ENCODE measurements at regions not wholly inside any gene's neighbourhood (a gene's known extent, or its start where the extent isn't known, plus 50 kb on each side); places are given as distances from the start of the nearest gene placed in this dataset.

- Mint-ChIP-seq H3K27me3 (peaks cover 5% of the 10 kb centered on the region), H3K9me3 (no peaks in the 10 kb centered on the region), H3K4me1 (no peaks in the 10 kb centered on the region), H3K4me3 (no peak overlapping the region), H3K36me3 (ENCODE audit: low read depth) (no peaks in the 10 kb centered on the region), H3K27ac (no peak overlapping the region)
- no peak for ATAC-seq (replicated peaks)
These were observed 171.4 kb downstream of the SOX4 start for GRCh38 chr6:21764989-21765388.

- Mint-ChIP-seq H3K27me3 (peaks cover 5% of the 10 kb centered on the region), H3K27ac (no peak overlapping the region), H3K36me3 (ENCODE audit: low read depth) (no peaks in the 10 kb centered on the region), H3K4me1 (no peaks in the 10 kb centered on the region), H3K9me3 (no peaks in the 10 kb centered on the region), H3K4me3 (no peak overlapping the region)
- no peak for ATAC-seq (replicated peaks)
These were observed 174.5 kb downstream of the SOX4 start for GRCh38 chr6:21767891-21768648.

DNA sequence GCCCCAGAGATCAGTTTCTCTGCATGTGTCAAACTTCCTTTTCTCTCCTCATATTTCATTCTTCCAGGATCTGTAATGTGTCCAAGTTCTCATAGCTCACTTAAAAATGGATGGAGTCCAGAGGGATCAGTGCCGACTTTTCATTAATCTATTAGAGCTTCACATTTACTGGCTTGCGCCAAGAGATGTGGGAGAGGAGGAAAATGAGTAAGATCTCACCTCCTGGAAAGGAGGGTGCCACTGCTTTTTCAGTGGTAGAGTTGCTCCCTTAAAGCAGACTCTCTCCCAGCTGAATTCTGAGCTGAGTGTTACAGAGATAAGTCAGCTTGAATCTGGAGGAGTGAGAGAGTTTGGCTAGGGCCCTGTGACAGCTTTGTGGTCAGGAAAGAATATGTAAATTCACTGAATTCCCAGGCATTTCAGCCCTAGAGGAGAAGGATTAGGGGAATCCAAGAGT is 175.9 kb downstream of the SOX4 start:
- ATAC-seq (replicated peaks) = no peak
- Mint-ChIP-seq H3K9me3 (no peaks in the 10 kb centered on the region), H3K4me3 (no peak overlapping the region), H3K27me3 (peaks cover 7% of the 10 kb centered on the region), H3K4me1 (no peaks in the 10 kb centered on the region), H3K36me3 (ENCODE audit: low read depth) (no peaks in the 10 kb centered on the region), H3K27ac (no peak overlapping the region)

DNA sequence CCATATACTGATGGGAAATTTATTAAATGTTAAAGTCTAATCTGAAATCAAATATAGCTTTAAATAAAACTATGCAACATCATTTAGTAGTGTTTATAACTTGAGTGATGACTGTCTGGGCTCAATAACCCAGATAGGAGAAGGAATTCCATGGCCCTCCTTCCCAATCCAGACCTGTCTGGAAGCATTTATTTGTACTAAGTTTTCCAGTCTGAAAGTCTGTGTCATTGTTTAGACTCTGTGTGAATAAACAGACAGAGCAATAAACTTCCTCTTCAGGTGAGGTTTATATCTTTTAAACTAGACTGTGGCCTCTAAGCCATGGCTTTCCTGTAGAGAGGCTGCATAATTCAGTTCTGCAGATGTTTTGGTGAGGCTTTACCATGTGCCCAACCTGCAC is 176.4 kb downstream of the SOX4 start:
- Mint-ChIP-seq H3K27ac (no peak overlapping the region), H3K27me3 (peaks cover 9% of the 10 kb centered on the region), H3K36me3 (ENCODE audit: low read depth) (no peaks in the 10 kb centered on the region), H3K4me1 (no peaks in the 10 kb centered on the region), H3K4me3 (no peak overlapping the region), H3K9me3 (no peaks in the 10 kb centered on the region)
- ATAC-seq (replicated peaks) = no peak

DNA sequence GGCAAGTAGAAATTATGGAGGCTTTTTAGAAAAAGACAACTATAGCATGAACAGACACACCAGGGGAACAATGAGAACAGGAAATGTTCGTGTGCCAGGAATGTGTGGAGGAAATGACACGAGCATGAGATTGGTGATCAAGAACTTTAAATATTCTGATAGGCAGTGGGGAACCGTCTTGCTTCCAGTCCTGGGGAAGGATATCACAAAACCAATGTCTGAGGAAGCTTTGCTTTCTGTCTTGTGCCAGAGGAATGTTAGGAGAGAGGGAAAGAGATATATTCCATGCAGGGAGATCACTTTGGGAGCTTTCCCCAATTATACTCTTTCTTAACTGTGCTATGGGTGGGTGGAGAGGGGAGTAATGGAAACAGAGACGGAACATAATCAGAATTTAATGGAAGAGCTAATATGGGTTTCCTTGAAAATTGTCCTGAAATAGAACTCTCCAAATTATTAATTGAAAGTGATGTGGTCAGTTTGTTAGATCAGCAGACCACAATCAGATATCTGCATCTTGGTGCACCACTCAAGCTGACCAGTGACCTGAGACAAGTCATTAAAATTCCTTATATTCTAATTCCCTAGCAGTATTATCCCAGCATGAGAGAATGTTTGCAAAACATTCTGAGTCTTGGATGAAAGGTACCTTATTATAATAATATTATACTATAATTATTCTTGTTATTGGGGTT is 178.2 kb downstream of the SOX4 start:
- Mint-ChIP-seq H3K36me3 (ENCODE audit: low read depth) (no peaks in the 10 kb centered on the region), H3K4me1 (no peaks in the 10 kb centered on the region), H3K27me3 (peaks cover 9% of the 10 kb centered on the region), H3K4me3 (no peak overlapping the region), H3K27ac (no peak overlapping the region), H3K9me3 (no peaks in the 10 kb centered on the region)
- no peak for ATAC-seq (replicated peaks)

DNA sequence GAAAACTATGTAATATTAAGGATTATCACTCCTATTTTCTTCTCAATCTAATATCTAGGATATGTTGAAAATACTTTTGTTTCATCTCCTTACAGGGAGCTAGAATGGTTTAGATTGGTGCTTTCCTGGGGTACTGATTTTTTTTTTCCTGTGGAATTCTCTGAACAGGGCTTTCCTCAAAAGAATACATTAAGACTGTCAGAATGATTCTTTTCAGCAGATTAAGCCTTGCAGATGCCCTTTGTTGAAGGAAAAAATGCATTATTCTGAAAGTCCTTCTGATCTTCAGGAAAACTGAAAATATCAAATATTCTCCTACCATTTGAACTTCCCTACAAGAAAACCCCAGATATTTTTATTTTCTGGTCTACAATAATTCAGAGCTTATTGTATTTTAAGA is 178.9 kb downstream of the SOX4 start:
- no peak for ATAC-seq (replicated peaks)
- Mint-ChIP-seq H3K9me3 (no peaks in the 10 kb centered on the region), H3K36me3 (ENCODE audit: low read depth) (no peaks in the 10 kb centered on the region), H3K27ac (no peak overlapping the region), H3K27me3 (peaks cover 9% of the 10 kb centered on the region), H3K4me3 (no peak overlapping the region), H3K4me1 (no peaks in the 10 kb centered on the region)

GRCh38 chr6:21772884-21773575 is 179.5 kb downstream of the SOX4 start:
- Mint-ChIP-seq H3K4me3 (no peak overlapping the region), H3K27ac (no peak overlapping the region), H3K4me1 (no peaks in the 10 kb centered on the region), H3K36me3 (ENCODE audit: low read depth) (no peaks in the 10 kb centered on the region), H3K9me3 (no peaks in the 10 kb centered on the region), H3K27me3 (peaks cover 9% of the 10 kb centered on the region)
- no peak for ATAC-seq (replicated peaks)

DNA sequence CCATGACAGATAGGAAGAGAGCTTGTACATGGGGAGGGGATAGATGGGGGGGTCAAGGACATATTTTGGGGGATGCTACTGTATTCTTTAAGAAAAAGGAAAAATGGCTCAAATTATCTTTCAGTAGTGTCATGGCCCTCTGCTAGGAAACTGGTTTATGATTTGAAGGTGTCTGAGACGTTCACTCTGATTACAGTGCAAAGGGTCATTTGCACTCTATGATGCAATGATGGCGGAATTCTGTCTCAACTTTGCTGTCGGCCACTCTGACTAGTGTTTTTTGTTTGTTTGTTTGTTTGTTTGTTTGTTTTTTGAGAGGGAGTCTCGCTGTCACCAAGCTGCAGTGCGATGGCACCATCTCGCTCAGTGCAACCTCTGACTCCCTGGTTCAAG is 180.0 kb downstream of the SOX4 start:
- Mint-ChIP-seq H3K27me3 (peaks cover 9% of the 10 kb centered on the region), H3K36me3 (ENCODE audit: low read depth) (no peaks in the 10 kb centered on the region), H3K4me1 (no peaks in the 10 kb centered on the region), H3K4me3 (no peak overlapping the region), H3K27ac (no peak overlapping the region), H3K9me3 (no peaks in the 10 kb centered on the region)
- ATAC-seq (replicated peaks) = no peak

GRCh38 chr6:21777846-21778245 is 184.3 kb downstream of the SOX4 start:
- no peaks in the 10 kb centered on the region for H3K4me1 Mint-ChIP-seq
- H3K36me3 Mint-ChIP-seq (ENCODE audit: low read depth) = no peaks in the 10 kb centered on the region
- no peak for ATAC-seq (replicated peaks)
- no peak overlapping the region for H3K4me3 Mint-ChIP-seq
- H3K9me3 Mint-ChIP-seq = peaks cover 3% of the 10 kb centered on the region
- peaks cover 4% of the 10 kb centered on the region for H3K27me3 Mint-ChIP-seq
- H3K27ac Mint-ChIP-seq = no peak overlapping the region

- Mint-ChIP-seq H3K27ac (no peak overlapping the region), H3K9me3 (peaks cover 3% of the 10 kb centered on the region), H3K4me3 (no peak overlapping the region), H3K36me3 (ENCODE audit: low read depth) (no peaks in the 10 kb centered on the region), H3K27me3 (no peaks in the 10 kb centered on the region), H3K4me1 (no peaks in the 10 kb centered on the region)
- ATAC-seq (replicated peaks) = no peak
These were observed 186.6 kb downstream of the SOX4 start for GRCh38 chr6:21780141-21780540.

- no peak for ATAC-seq (replicated peaks)
- Mint-ChIP-seq H3K27ac (no peak overlapping the region), H3K4me1 (no peaks in the 10 kb centered on the region), H3K36me3 (ENCODE audit: low read depth) (no peaks in the 10 kb centered on the region), H3K4me3 (no peak overlapping the region), H3K9me3 (peaks cover 3% of the 10 kb centered on the region), H3K27me3 (no peaks in the 10 kb centered on the region)
These were observed 187.1 kb downstream of the SOX4 start for GRCh38 chr6:21780679-21781078.

DNA sequence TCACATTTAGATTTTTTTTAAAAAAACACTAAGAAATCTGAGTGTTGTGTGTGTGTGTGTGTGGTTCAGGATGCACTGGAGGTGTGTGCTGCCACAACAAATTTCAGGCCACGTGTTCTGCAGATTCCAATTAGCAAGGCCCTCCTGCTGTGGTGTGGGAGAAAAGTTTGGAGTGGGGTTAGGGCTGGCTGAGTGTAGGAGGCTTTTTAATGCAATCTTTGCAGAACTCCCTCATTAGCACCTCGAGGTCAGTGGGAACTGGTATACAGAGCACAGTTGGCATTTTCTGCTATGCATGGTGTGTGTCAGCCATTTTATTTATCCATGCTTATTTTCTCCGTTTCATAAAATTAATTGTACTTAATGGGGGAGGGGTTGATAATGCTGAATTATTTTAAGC is 187.6 kb downstream of the SOX4 start:
- H3K27ac Mint-ChIP-seq = no peak overlapping the region
- H3K9me3 Mint-ChIP-seq = peaks cover 3% of the 10 kb centered on the region
- H3K4me3 Mint-ChIP-seq = no peak overlapping the region
- no peaks in the 10 kb centered on the region for H3K27me3 Mint-ChIP-seq
- no peaks in the 10 kb centered on the region for H3K36me3 Mint-ChIP-seq (ENCODE audit: low read depth)
- ATAC-seq (replicated peaks) = no peak
- no peaks in the 10 kb centered on the region for H3K4me1 Mint-ChIP-seq

- no peak for ATAC-seq (replicated peaks)
- H3K27ac Mint-ChIP-seq = no peak overlapping the region
- no peaks in the 10 kb centered on the region for H3K27me3 Mint-ChIP-seq
- H3K4me3 Mint-ChIP-seq = no peak overlapping the region
- H3K9me3 Mint-ChIP-seq = no peaks in the 10 kb centered on the region
- no peaks in the 10 kb centered on the region for H3K4me1 Mint-ChIP-seq
- no peaks in the 10 kb centered on the region for H3K36me3 Mint-ChIP-seq (ENCODE audit: low read depth)
These were observed 191.6 kb downstream of the SOX4 start for GRCh38 chr6:21785164-21785563.

- H3K4me3 Mint-ChIP-seq = no peak overlapping the region
- no peaks in the 10 kb centered on the region for H3K27me3 Mint-ChIP-seq
- H3K27ac Mint-ChIP-seq = no peak overlapping the region
- no peaks in the 10 kb centered on the region for H3K4me1 Mint-ChIP-seq
- no peak for ATAC-seq (replicated peaks)
- H3K36me3 Mint-ChIP-seq (ENCODE audit: low read depth) = no peaks in the 10 kb centered on the region
- no peaks in the 10 kb centered on the region for H3K9me3 Mint-ChIP-seq
These were observed 197.5 kb downstream of the SOX4 start for GRCh38 chr6:21791056-21791455.

GRCh38 chr6:21791581-21791980 is 198.0 kb downstream of the SOX4 start:
- Mint-ChIP-seq H3K27me3 (no peaks in the 10 kb centered on the region), H3K9me3 (no peaks in the 10 kb centered on the region), H3K4me3 (no peak overlapping the region), H3K4me1 (no peaks in the 10 kb centered on the region), H3K36me3 (ENCODE audit: low read depth) (no peaks in the 10 kb centered on the region), H3K27ac (no peak overlapping the region)
- no peak for ATAC-seq (replicated peaks)
